HepG2 (cell line): ENCODE measurements at regions not wholly inside any gene's neighbourhood (a gene's known extent, or its start where the extent isn't known, plus 50 kb on each side); places are given as distances from the start of the nearest gene placed in this dataset.

ENCODE experiments used
- ATAC-seq: fragments of 200-7000 bp; cut with Tn5 transposase; 3 replicates; pipeline ENCODE4 v1.9.1; 2020; ENCODE audit warnings: mild to moderate bottlenecking, moderate library complexity
- BruUV-seq: library from RNA; stranded (reverse); fragments of 400-500 nt; replicated peaks from 2 replicates; lab custom pipeline; 2021; lab: Mats Ljungman, UMichigan
- CTCF ChIA-PET: fragments of 300-600 bp; formaldehyde crosslinking; extraction: SDS; loops from one replicate; lab custom pipeline; 2021; ENCODE audit warnings: low total read pairs, inconsistent platforms, low intra/inter-chr PET ratio; lab: Yijun Ruan, JAX
- POLR2A ChIA-PET: fragments of 350-600 bp; sonication (Branson Sonifier 250); formaldehyde crosslinking; loops from one replicate; lab custom pipeline; 2020; ENCODE audit warnings: antibody characterized with exemption, inconsistent platforms; lab: Yijun Ruan, JAX
- DNase-seq: peaks from one replicate; pipeline ENCODE4 v3.0.0-alpha.2; 2015; ENCODE audit warnings: low spot score
- FAIRE-seq: peaks from 3 replicates; lab custom pipeline; 2011; peaks lifted over from hg19 to GRCh38; lab: Jason Lieb, UNC
- H2AFZ ChIP-seq: one replicate; pipeline ENCODE4 v1.6.1; 2011; ENCODE audit warnings: low read length, inconsistent platforms
- H3K27ac ChIP-seq: fragments of 300-600 bp; 3 replicates; pipeline ENCODE4 v1.8.0; 2011; ENCODE audit warnings: mixed run types, mild to moderate bottlenecking, mixed read lengths, low read length, inconsistent platforms; ENCODE audit not compliant: insufficient read depth; ENCODE audit errors: extremely low read length
- H3K27me3 ChIP-seq, 2 experiments: fragments of 200-600 bp in 1 of 2; 2 replicates in 1 of 2; 3 replicates in 1 of 2; pipeline versions ENCODE4 v1.6.0 to v1.8.0; 2011; ENCODE audit warnings: low read length in 2 of 2, mild to moderate bottlenecking in 2 of 2, moderate library complexity in 2 of 2, inconsistent platforms in 1 of 2; ENCODE audit not compliant: insufficient read depth in 2 of 2, control insufficient read depth in 1 of 2
- H3K36me3 ChIP-seq, 2 experiments: fragments of 200-600 bp in 1 of 2; replicated peaks in 1 of 2; 2 replicates in 1 of 2; 3 replicates in 1 of 2; pipeline versions ENCODE4 v1.5.1 to v1.8.0; 2011; ENCODE audit warnings: low read length in 2 of 2, inconsistent platforms in 1 of 2; ENCODE audit not compliant: insufficient read depth in 2 of 2, control insufficient read depth in 1 of 2
- H3K4me1 ChIP-seq: 2 replicates; pipeline ENCODE4 v1.5.1; 2012; ENCODE audit warnings: low read length, inconsistent platforms; ENCODE audit not compliant: insufficient read depth
- H3K4me2 ChIP-seq: 2 replicates; pipeline ENCODE4 v1.6.0; 2011; ENCODE audit warnings: low read depth, low read length, inconsistent platforms
- H3K4me3 ChIP-seq, 3 experiments: fragments of 200-600 bp in 1 of 3; sonication (generic), shearing (Covaris generic) in 1 of 3; replicated peaks in 1 of 3; 2 replicates each; pipeline ENCODE4 v1.5.1; 2011 to 2016; ENCODE audit warnings: low read length in 3 of 3, inconsistent platforms in 2 of 3, low read depth in 2 of 3, mild to moderate bottlenecking in 2 of 3, control low read depth in 1 of 3, mixed read lengths in 1 of 3; ENCODE audit not compliant: insufficient read depth in 1 of 3
- H3K79me2 ChIP-seq: one replicate; pipeline ENCODE4 v1.6.1; 2011; ENCODE audit warnings: low read length, inconsistent platforms; ENCODE audit not compliant: insufficient read depth
- H3K9ac ChIP-seq: 2 replicates; pipeline ENCODE4 v1.6.0; 2011; ENCODE audit warnings: mild to moderate bottlenecking, low read depth, low read length, inconsistent platforms; ENCODE audit not compliant: insufficient read depth
- H3K9me3 ChIP-seq: 2 replicates; pipeline ENCODE4 v1.5.1; 2012; ENCODE audit warnings: mild to moderate bottlenecking, low read length
- H4K20me1 ChIP-seq: 2 replicates; pipeline ENCODE4 v1.6.0; 2011; ENCODE audit warnings: inconsistent platforms, mild to moderate bottlenecking, low read length, moderate library complexity; ENCODE audit not compliant: insufficient read depth
- CTCF ChIP-seq: sonication (generic); formaldehyde crosslinking; IDR thresholded peaks from 2 replicates; pipeline ENCODE4 v1.5.0; 2020; ENCODE audit warnings: mild to moderate bottlenecking, missing genetic modification reagents, moderate library complexity
- GABPA ChIP-seq, 2 experiments: IDR thresholded peaks; 2 replicates each; pipeline ENCODE4 v1.6.1; 2011 to 2016; ENCODE audit warnings: low read depth in 2 of 2, low read length in 1 of 2, missing biosample characterization in 1 of 2, missing genetic modification characterization in 1 of 2
- MAFF ChIP-seq: IDR thresholded peaks from 2 replicates; pipeline ENCODE4 v1.6.1; 2011; ENCODE audit warnings: low read depth, low read length, improper control_type of control experiment
- MED1 ChIP-seq: sonication (generic); formaldehyde crosslinking; IDR thresholded peaks from 2 replicates; pipeline ENCODE4 v1.4.0; 2020; ENCODE audit warnings: missing genetic modification reagents
- MTA1 ChIP-seq: sonication (generic); formaldehyde crosslinking; IDR thresholded peaks from 2 replicates; pipeline ENCODE4 v1.4.0; 2020; ENCODE audit warnings: missing genetic modification reagents, mild to moderate bottlenecking, borderline replicate concordance
- NAIF1 ChIP-seq: sonication (generic); formaldehyde crosslinking; IDR thresholded peaks from 2 replicates; pipeline ENCODE4 v1.5.0; 2020; ENCODE audit warnings: mild to moderate bottlenecking, missing genetic modification reagents, borderline replicate concordance
- TFAP4 ChIP-seq: sonication (generic); IDR thresholded peaks from 2 replicates; pipeline ENCODE4 v1.6.1; 2016; ENCODE audit warnings: low read depth, borderline replicate concordance
- ZFP82 ChIP-seq: sonication (generic); formaldehyde crosslinking; IDR thresholded peaks from 2 replicates; pipeline ENCODE4 v1.5.1; 2020; ENCODE audit warnings: mild to moderate bottlenecking, missing genetic modification reagents, borderline replicate concordance
- ZNF251 ChIP-seq: sonication (generic); formaldehyde crosslinking; IDR thresholded peaks from 2 replicates; pipeline ENCODE4 v1.9.0; 2021; ENCODE audit warnings: mild to moderate bottlenecking, missing genetic modification reagents
- ZNF598 ChIP-seq: sonication (generic); formaldehyde crosslinking; IDR thresholded peaks from 2 replicates; pipeline ENCODE4 v1.5.1; 2020; ENCODE audit warnings: mild to moderate bottlenecking, missing genetic modification reagents, borderline replicate concordance
- ZNF770 ChIP-seq: sonication (generic); formaldehyde crosslinking; IDR thresholded peaks from 2 replicates; pipeline ENCODE4 v1.5.0; 2020; ENCODE audit warnings: mild to moderate bottlenecking, missing genetic modification reagents
- ZNF784 ChIP-seq: sonication (generic); formaldehyde crosslinking; IDR thresholded peaks from 2 replicates; pipeline ENCODE4 v1.5.1; 2020; ENCODE audit warnings: missing genetic modification reagents, mild to moderate bottlenecking, borderline replicate concordance
- ZSCAN25 ChIP-seq: sonication (generic); formaldehyde crosslinking; IDR thresholded peaks from 2 replicates; pipeline ENCODE4 v1.8.0; 2022; ENCODE audit warnings: mild to moderate bottlenecking, missing genetic modification reagents
- WGBS: methylation state at CpG from one replicate; pipeline ENCODE4 v1.1.6; 2017; ENCODE audit warnings: low lambda C conversion rate; 5-methylcytosine and 5-hydroxymethylcytosine counted together
- in situ Hi-C: cut with HindIII; loops from 2 replicates; pipeline ENCODE4 v1.10.0; 2017; ENCODE audit warnings: low pct_unique_long_range_greater_than_20kb; ENCODE audit not compliant: extremely low pct_ligation_motif_present
- intact Hi-C: fragments of 100-400 bp; cut with micrococcal nuclease; formaldehyde crosslinking; loops from one replicate; pipeline ENCODE4 v1.10.0; 2022; ENCODE audit not compliant: unreplicated experiment

GRCh38 chr10:31753681-31754080 lies 174.9 kb downstream of the ARHGAP12 start:
- H3K27ac ChIP-seq: no peak overlapping the region
- no peaks in the 10 kb centered on the region for H4K20me1 ChIP-seq
- H3K27me3 ChIP-seq: peaks cover 6 to 40% of the 10 kb centered on the region in 2 experiments; a peak in 4 of 5 replicates
- in situ Hi-C loops: loop anchor here (25.0 kb wide), 1 partner anchor 966 kb away; no protein-coding TSS in a partner anchor
- CTCF ChIA-PET: no interaction called here
- H3K79me2 ChIP-seq: no peaks in the 10 kb centered on the region
- H3K36me3 ChIP-seq: no peaks in the 10 kb centered on the region
- no peak for FAIRE-seq
- BruUV-seq: no TSS peak
- H3K4me2 ChIP-seq: no peak overlapping the region
- no peak overlapping the region for H2AFZ ChIP-seq
- no peak overlapping the region for H3K4me3 ChIP-seq
- no peak for TF ChIP-seq MTA1 (CRISPR knock-in tag)
- peak; percentile 19; the same call in 1 of the 2 replicates for TF ChIP-seq ZNF770
- TF ChIP-seq, all 625 proteins: peak for 1
- WGBS: 50% methylated on average over 1 of the region's 6 CpGs
- ATAC-seq (no peak), DNase-seq (no peak)
- H3K9me3 ChIP-seq: no peaks in the 10 kb centered on the region
- intact Hi-C loops: no loop called here
- H3K9ac ChIP-seq: no peak overlapping the region
- peaks cover 17% of the 10 kb centered on the region for H3K4me1 ChIP-seq
- POLR2A ChIA-PET: no interaction called here

- BruUV-seq: no TSS peak
- Histone ChIP-seq H3K27ac (no peak overlapping the region), H3K36me3 (no peaks in the 10 kb centered on the region), H3K9ac (no peak overlapping the region), H3K4me3 (no peak overlapping the region), H2AFZ (no peak overlapping the region), H3K4me1 (peaks cover 14% of the 10 kb centered on the region; the same call in 1 of the 2 replicates), H3K4me2 (no peak overlapping the region), H3K79me2 (no peaks in the 10 kb centered on the region), H3K9me3 (no peaks in the 10 kb centered on the region), H4K20me1 (no peaks in the 10 kb centered on the region), H3K27me3 (peaks cover 6 to 43% of the 10 kb centered on the region in 2 experiments; a peak in 4 of 5 replicates)
- in situ Hi-C loops: loop anchor here (25.0 kb wide), 1 partner anchor 965 kb away; no protein-coding TSS in a partner anchor
- ChIA-PET POLR2A (no interaction called here), CTCF (no interaction called here)
- intact Hi-C loops: no loop called here
- 42% methylated on average over 1 of the region's 1 CpG for WGBS
- DNase-seq: no peak
- FAIRE-seq: no peak
- no peak for ATAC-seq
- TF ChIP-seq ZNF598 (CRISPR knock-in tag) (no peak), ZFP82 (CRISPR knock-in tag) (no peak), ZNF251 (no peak), GABPA (IDR thresholded peaks at IDR 0.05; ENCODE audit: low read depth, low read length) (no peak), GABPA (CRISPR knock-in tag; IDR thresholded peaks at IDR 0.05; ENCODE audit: low read depth) (no peak), ZSCAN25 (CRISPR knock-in tag) (no peak), NAIF1 (no peak), CTCF (CRISPR knock-in tag) (no peak), MED1 (CRISPR knock-in tag) (no peak), ZNF784 (CRISPR knock-in tag) (no peak), TFAP4 (no peak), MAFF (no peak)
These were observed 176.5 kb downstream of the ARHGAP12 start for GRCh38 chr10:31752170-31752569.
